IMR-90 (cell line): ENCODE measurements at regions not wholly inside any gene's neighbourhood (a gene's known extent, or its start where the extent isn't known, plus 50 kb on each side); places are given as distances from the start of the nearest gene placed in this dataset.
A peak's percentile ranks its signal among the peaks of the same experiment; 100 is the strongest.

Experiments
- ATAC-seq: fragments of 200-7000 bp; cut with Tn5 transposase; 2 replicates; pipeline ENCODE4 v1.9.1; 2020; ENCODE audit warnings: low read depth, mild to moderate bottlenecking, moderate library complexity
- BruUV-seq: library from RNA; stranded (reverse); fragments of 400-500 nt; replicated peaks from 2 replicates; lab custom pipeline; 2021; lab: Mats Ljungman, UMichigan
- CTCF ChIA-PET: fragments of 300-600 bp; formaldehyde crosslinking; extraction: SDS; loops from one replicate; lab custom pipeline; 2021; ENCODE audit warnings: antibody characterized with exemption; lab: Yijun Ruan, JAX
- POLR2A ChIA-PET: fragments of 300-600 bp; sonication (Branson Sonifier 250); formaldehyde crosslinking; loops from one replicate; lab custom pipeline; 2022; ENCODE audit warnings: antibody characterized with exemption; ENCODE audit not compliant: unreplicated experiment; lab: Charles Lee
- DNase-seq: peaks from one replicate; pipeline ENCODE4 v3.0.0; 2013
- H2AFZ ChIP-seq: replicated peaks from 2 replicates; pipeline ENCODE3; 2013; ENCODE audit warnings: low read length, mild to moderate bottlenecking; ENCODE audit not compliant: poor library complexity
- H2AK5ac ChIP-seq: 2 replicates; pipeline ENCODE4 v1.6.1; 2013; ENCODE audit warnings: low read depth, low read length, inconsistent platforms
- H2AK9ac ChIP-seq: replicated peaks from 2 replicates; pipeline ENCODE3; 2013; ENCODE audit warnings: mild to moderate bottlenecking, low read depth, low read length, moderate library complexity; ENCODE audit not compliant: poor library complexity
- H2BK120ac ChIP-seq: 2 replicates; pipeline ENCODE4 v1.6.1; 2013; ENCODE audit warnings: low read depth, low read length, inconsistent platforms
- H2BK15ac ChIP-seq: 3 replicates; pipeline ENCODE4 v1.6.1; 2013; ENCODE audit warnings: low read depth, low read length, inconsistent platforms
- H2BK20ac ChIP-seq: 2 replicates; pipeline ENCODE4 v1.6.1; 2013; ENCODE audit warnings: low read depth, mild to moderate bottlenecking, inconsistent platforms, low read length, moderate library complexity
- H2BK5ac ChIP-seq: 2 replicates; pipeline ENCODE4 v1.6.1; 2013; ENCODE audit warnings: mild to moderate bottlenecking, low read depth, low read length, inconsistent platforms; ENCODE audit not compliant: poor library complexity, severe bottlenecking
- H3K14ac ChIP-seq: replicated peaks from 2 replicates; pipeline ENCODE4 v1.6.1; 2013; ENCODE audit warnings: low read depth, low read length, inconsistent platforms
- H3K18ac ChIP-seq: 2 replicates; pipeline ENCODE4 v1.6.1; 2013; ENCODE audit warnings: low read depth, low read length, control low read depth
- H3K23ac ChIP-seq: 2 replicates; pipeline ENCODE4 v1.6.1; 2013; ENCODE audit warnings: low read depth, low read length, inconsistent platforms
- H3K27ac ChIP-seq: 2 replicates; pipeline ENCODE4 v1.5.1; 2013; ENCODE audit warnings: mild to moderate bottlenecking, control low read depth, low read length; ENCODE audit not compliant: insufficient read depth
- H3K27me3 ChIP-seq: 2 replicates; pipeline ENCODE4 v1.6.1; 2013; ENCODE audit warnings: low read length; ENCODE audit not compliant: control insufficient read depth, insufficient read depth
- H3K36me3 ChIP-seq: 2 replicates; pipeline ENCODE4 v1.6.1; 2013; ENCODE audit warnings: low read length, mixed read lengths; ENCODE audit not compliant: control insufficient read depth, insufficient read depth
- H3K4ac ChIP-seq: 2 replicates; pipeline ENCODE4 v1.6.1; 2013; ENCODE audit warnings: low read depth, low read length, inconsistent platforms
- H3K4me1 ChIP-seq: 2 replicates; pipeline ENCODE4 v1.6.1; 2013; ENCODE audit warnings: low read length, mixed read lengths; ENCODE audit not compliant: control insufficient read depth, insufficient read depth
- H3K4me2 ChIP-seq: 2 replicates; pipeline ENCODE4 v1.6.1; 2013; ENCODE audit warnings: low read depth, mild to moderate bottlenecking, control low read depth, low read length, moderate library complexity
- H3K4me3 ChIP-seq: 2 replicates; pipeline ENCODE4 v1.5.1; 2013; ENCODE audit warnings: low read depth, mild to moderate bottlenecking, control low read depth, low read length, moderate library complexity; ENCODE audit not compliant: insufficient read depth
- H3K56ac ChIP-seq: 2 replicates; pipeline ENCODE4 v1.6.1; 2013; ENCODE audit warnings: low read length, inconsistent platforms; ENCODE audit not compliant: insufficient read depth; ENCODE audit errors: extremely low read depth
- H3K79me1 ChIP-seq, 2 experiments: 2 replicates each; pipeline ENCODE4 v1.6.1; 2013; ENCODE audit warnings: low read length in 2 of 2, inconsistent platforms in 1 of 2, low read depth in 1 of 2
- H3K9ac ChIP-seq: 2 replicates; pipeline ENCODE4 v1.6.1; 2013; ENCODE audit warnings: low read depth, low read length, control low read depth
- H3K9me1 ChIP-seq: 2 replicates; pipeline ENCODE4 v1.6.1; 2013; ENCODE audit warnings: low read length, inconsistent platforms; ENCODE audit not compliant: insufficient read depth
- H3K9me3 ChIP-seq: 2 replicates; pipeline ENCODE4 v1.6.1; 2013; ENCODE audit warnings: low read length; ENCODE audit not compliant: control insufficient read depth, insufficient read depth
- H4K20me1 ChIP-seq: 2 replicates; pipeline ENCODE4 v1.6.1; 2013; ENCODE audit warnings: low read length, inconsistent platforms; ENCODE audit not compliant: insufficient read depth
- H4K5ac ChIP-seq: 2 replicates; pipeline ENCODE4 v1.6.1; 2013; ENCODE audit warnings: mild to moderate bottlenecking, low read depth, low read length, control low read depth
- H4K8ac ChIP-seq, 2 experiments: 2 replicates each; pipeline ENCODE4 v1.6.1; 2013; ENCODE audit warnings: low read depth in 2 of 2, low read length in 2 of 2, control low read depth in 1 of 2, inconsistent platforms in 1 of 2
- H4K91ac ChIP-seq: 2 replicates; pipeline ENCODE4 v1.6.1; 2013; ENCODE audit warnings: low read depth, low read length, inconsistent platforms; ENCODE audit not compliant: insufficient read depth
- BHLHE40 ChIP-seq: fragments of 150-350 bp; IDR thresholded peaks from 2 replicates; pipeline ENCODE4 v1.6.1; 2016; ENCODE audit warnings: mild to moderate bottlenecking, low read depth, low read length
- CEBPB ChIP-seq: IDR thresholded peaks from 2 replicates; pipeline ENCODE4 v1.6.1; 2012; ENCODE audit warnings: low read depth, low read length, improper control_type of control experiment
- ELK1 ChIP-seq: fragments of 150-350 bp; IDR thresholded peaks from 2 replicates; pipeline ENCODE4 v1.6.1; 2016; ENCODE audit warnings: low read depth, mild to moderate bottlenecking, low read length, moderate library complexity, borderline replicate concordance
- MAFK ChIP-seq: IDR thresholded peaks from 2 replicates; pipeline ENCODE4 v1.6.1; 2012; ENCODE audit warnings: low read depth, low read length, improper control_type of control experiment
- MXI1 ChIP-seq: IDR thresholded peaks from 2 replicates; pipeline ENCODE4 v1.6.1; 2012; ENCODE audit warnings: low read depth, mild to moderate bottlenecking, low read length, moderate library complexity, borderline replicate concordance
- RAD21 ChIP-seq: IDR thresholded peaks from 2 replicates; pipeline ENCODE4 v1.6.1; 2012; ENCODE audit warnings: low read length, improper control_type of control experiment
- WGBS, 2 experiments: methylation state at CpG; one replicate each; pipeline versions ENCODE4 v1.1.5 to v1.1.7; 2013; ENCODE audit warnings: missing lambda C conversion rate in 2 of 2; ENCODE audit not compliant: insufficient read length in 1 of 2; ENCODE audit errors: extremely low coverage in 2 of 2; 5-methylcytosine and 5-hydroxymethylcytosine counted together
- dilution Hi-C: fragments of 300-500 bp; cut with HindIII; formaldehyde crosslinking; loops from one replicate; pipeline ENCODE4 v1.14.3; 2018; ENCODE audit warnings: low sequenced_read_pairs; ENCODE audit not compliant: unreplicated experiment
- in situ Hi-C: fragments of 300-500 bp; cut with MboI; formaldehyde crosslinking; loops from 3 replicates; pipeline ENCODE4 v1.14.3; 2019; ENCODE audit warnings: low sequenced_read_pairs, inconsistent platforms, mixed read lengths
- intact Hi-C: fragments of 100-400 bp; cut with micrococcal nuclease; formaldehyde crosslinking; loops from 2 replicates; pipeline ENCODE4 v1.10.0; 2022

GRCh38 chr3:102530415-102531181 is 95.8 kb downstream of the ZPLD1 start:
- no peak for ATAC-seq
- intact Hi-C loops (no loop called here), in situ Hi-C loops (loop anchor here (10.0 kb wide), 1 partner anchor 726 kb away; no protein-coding TSS in a partner anchor), dilution Hi-C loops (loop anchor here (10.0 to 25.0 kb wide), 2 partner anchors 293 to 726 kb away; no protein-coding TSS in a partner anchor)
- ChIA-PET POLR2A (no interaction called here), CTCF (interaction anchor here (1.0 kb wide), 1 partner anchor 302 kb away, joined by 3 read pairs; no protein-coding TSS in a partner anchor)
- no peaks in the 10 kb centered on the region for H3K79me1 ChIP-seq
- H3K4ac ChIP-seq = no peak overlapping the region
- H2BK20ac ChIP-seq = no peak overlapping the region
- BruUV-seq = no TSS peak
- no peak overlapping the region for H2AK5ac ChIP-seq
- H2AK9ac ChIP-seq = no peak overlapping the region
- H3K4me3 ChIP-seq = no peak overlapping the region
- TF ChIP-seq CEBPB (no peak), BHLHE40 (no peak), ELK1 (no peak), RAD21 (no peak), MAFK (no peak), MXI1 (no peak)
- H4K5ac ChIP-seq = no peak overlapping the region
- no peak overlapping the region for H3K27ac ChIP-seq
- no CpG with 5 or more reads among the region's 4 CpGs for WGBS, 2 experiments
- no peak overlapping the region for H3K14ac ChIP-seq
- H4K91ac ChIP-seq = no peak overlapping the region
- no peak overlapping the region for H2BK120ac ChIP-seq
- no peak overlapping the region for H3K56ac ChIP-seq
- H3K27me3 ChIP-seq = no peaks in the 10 kb centered on the region
- H4K8ac ChIP-seq = no peak overlapping the region
- no peak overlapping the region for H2BK15ac ChIP-seq
- no peak overlapping the region for H2AFZ ChIP-seq
- H3K4me1 ChIP-seq = no peaks in the 10 kb centered on the region
- H4K20me1 ChIP-seq = no peaks in the 10 kb centered on the region
- no peak overlapping the region for H3K23ac ChIP-seq
- no peaks in the 10 kb centered on the region for H3K9me1 ChIP-seq
- no peak overlapping the region for H2BK5ac ChIP-seq
- H3K4me2 ChIP-seq = no peak overlapping the region
- no peaks in the 10 kb centered on the region for H3K36me3 ChIP-seq
- no peaks in the 10 kb centered on the region for H3K9me3 ChIP-seq
- no peak overlapping the region for H3K18ac ChIP-seq
- no peak overlapping the region for H3K9ac ChIP-seq
- peak; percentile 8 for DNase-seq
